NCI-H146 (cell line): ENCODE measurements at regions not wholly inside any gene's neighbourhood (a gene's known extent, or its start where the extent isn't known, plus 50 kb on each side); places are given as distances from the start of the nearest gene placed in this dataset.

Experiments
- DNase-seq: peaks from one replicate; lab custom pipeline; 2025; lab: John Stamatoyannopoulos, UW

GRCh38 chr4:3852711-3853110, 86.5 kb downstream of the ADRA2C start:
- no peak for DNase-seq

DNA sequence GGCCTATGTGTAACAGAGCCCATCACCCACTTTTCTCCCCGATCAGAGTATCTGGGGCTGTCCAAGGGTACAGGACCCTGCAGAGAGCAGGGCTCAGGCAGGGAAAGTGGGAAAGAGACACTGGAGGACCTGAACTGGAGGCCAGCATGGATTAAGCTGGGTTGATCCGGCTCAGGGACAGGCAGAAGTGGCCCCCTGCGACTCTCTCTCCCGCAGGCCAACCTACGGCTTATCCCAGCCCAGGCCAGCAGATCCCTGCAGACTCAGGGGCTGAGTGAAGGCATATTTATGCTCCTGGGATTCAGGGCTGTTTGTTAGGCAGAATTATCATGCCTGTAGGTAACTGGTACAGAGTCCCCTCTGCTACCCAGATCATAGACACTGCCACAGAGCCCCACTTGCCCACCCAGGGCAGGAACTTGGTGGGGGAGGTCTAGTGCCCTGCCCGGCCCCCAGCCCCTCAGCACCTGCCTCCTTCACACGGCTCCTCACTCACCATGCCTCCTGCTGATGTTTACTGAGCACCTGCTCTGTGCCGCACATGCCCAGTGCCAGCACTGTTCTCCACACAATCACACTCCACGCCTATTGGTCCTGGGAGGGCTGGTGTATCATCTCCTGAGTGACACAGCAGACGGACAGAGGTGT, 87.3 kb downstream of the ADRA2C start:
- DNase-seq: no peak

DNA sequence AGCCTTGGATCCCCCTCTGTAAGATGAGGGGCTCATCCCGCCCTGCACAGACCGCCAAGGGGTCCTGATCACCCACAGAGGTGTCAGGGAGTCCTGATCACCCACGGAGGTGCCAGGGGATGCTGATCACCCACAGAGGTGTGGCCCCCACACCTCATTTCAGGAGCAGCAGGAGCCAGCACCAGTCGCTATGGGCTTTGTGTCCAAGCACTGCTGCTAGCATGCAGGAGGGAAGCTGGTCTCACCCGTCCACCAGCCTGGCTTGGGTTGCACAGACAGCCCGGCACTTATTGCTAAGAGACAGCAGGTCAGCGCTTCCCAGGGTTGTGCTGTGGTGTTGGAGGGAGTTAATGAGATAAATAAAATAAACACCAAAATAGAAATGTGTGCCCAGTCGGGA, 88.5 kb downstream of the ADRA2C start:
- no peak for DNase-seq

GRCh38 chr4:3855646-3856045, 89.5 kb downstream of the ADRA2C start:
- DNase-seq: no peak

- DNase-seq: no peak
Observed at GRCh38 chr4:3856604-3857204, 90.5 kb downstream of the ADRA2C start.

DNA sequence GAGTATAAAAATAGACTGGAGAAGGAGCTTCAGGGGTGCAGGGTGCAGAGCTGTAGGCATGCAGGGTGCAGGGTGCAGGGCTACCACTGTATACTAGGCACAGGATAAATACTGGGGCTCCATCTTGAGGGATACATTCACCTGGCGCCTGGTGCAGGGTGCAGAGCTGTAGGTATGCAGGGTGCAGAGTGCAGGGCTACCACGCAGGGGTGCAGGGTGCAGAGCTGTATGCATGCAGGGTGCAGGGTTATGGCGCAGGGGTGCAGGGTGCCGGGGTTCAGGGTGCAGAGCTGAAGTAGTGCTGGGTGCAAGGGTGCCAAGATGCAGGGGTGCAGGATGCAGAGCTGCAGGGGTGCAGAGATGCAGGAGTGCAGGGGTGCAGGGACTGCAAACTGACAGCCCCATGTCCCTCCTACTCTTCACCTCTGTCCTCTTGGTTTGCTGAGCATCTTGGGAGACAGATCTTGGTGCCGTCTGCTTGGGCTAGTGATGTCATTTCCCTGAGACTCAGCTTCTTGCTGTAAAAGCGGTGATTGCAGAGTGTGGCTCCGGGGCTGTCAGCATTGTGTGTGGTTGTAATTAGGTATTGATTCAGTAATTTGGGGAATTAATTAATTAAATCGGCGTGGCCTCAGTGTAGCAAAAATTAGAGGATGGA, 91.2 kb downstream of the ADRA2C start:
- DNase-seq: no peak

DNA sequence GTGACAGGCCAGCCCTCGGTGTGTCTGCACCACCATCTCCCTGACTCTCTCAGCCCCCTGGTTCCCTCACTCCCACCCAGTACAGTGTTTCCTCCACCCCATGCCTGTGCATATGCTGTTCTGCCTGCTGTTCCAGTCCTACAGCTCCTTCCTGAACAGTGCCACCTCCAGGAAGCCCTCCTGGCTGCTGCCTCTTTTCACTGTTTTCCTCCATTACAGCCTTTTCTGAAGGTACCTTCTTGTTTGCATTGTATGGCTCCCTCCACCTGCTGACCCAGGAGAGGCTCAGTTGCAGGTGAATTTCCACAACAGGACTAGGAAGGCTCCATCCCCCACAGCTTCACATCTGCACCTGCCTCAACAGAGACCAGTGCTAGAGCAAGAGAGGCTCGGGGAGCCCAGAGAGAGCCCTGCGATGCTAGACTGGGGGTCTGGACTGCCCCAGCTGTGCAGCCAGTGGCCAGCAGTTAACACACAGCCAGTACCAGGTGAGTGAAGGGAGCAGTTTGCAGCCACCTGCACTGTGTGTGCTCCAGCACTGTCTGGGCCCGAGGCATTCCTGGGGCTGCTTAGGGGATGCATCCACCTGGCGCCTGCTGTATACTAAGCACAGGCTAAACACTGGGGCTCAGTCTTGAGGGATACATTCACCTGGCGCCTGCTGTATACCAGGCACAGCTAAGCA, 92.0 kb downstream of the ADRA2C start:
- DNase-seq: peak; percentile 25

GRCh38 chr4:3858765-3859388, 92.7 kb downstream of the ADRA2C start:
- no peak for DNase-seq

DNA sequence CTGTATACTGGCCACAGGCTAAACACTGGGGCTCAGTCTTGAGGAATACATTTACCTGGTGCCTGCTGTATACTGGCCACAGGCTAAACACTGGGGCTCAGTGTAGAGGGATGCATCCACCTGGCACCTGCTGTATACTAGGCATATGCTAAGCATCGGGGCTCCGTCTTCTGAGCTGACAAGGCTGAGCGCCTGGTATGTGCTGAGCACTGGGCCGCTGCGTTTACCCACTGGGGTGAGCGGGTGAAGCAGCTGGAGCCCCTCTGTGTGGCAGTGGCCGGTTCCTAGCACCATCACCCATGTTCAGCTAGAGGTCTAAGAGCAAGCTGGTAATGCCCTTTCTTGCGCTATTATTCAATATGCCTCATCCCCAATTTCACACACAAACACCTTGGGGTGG, 93.4 kb downstream of the ADRA2C start:
- DNase-seq: no peak

DNA sequence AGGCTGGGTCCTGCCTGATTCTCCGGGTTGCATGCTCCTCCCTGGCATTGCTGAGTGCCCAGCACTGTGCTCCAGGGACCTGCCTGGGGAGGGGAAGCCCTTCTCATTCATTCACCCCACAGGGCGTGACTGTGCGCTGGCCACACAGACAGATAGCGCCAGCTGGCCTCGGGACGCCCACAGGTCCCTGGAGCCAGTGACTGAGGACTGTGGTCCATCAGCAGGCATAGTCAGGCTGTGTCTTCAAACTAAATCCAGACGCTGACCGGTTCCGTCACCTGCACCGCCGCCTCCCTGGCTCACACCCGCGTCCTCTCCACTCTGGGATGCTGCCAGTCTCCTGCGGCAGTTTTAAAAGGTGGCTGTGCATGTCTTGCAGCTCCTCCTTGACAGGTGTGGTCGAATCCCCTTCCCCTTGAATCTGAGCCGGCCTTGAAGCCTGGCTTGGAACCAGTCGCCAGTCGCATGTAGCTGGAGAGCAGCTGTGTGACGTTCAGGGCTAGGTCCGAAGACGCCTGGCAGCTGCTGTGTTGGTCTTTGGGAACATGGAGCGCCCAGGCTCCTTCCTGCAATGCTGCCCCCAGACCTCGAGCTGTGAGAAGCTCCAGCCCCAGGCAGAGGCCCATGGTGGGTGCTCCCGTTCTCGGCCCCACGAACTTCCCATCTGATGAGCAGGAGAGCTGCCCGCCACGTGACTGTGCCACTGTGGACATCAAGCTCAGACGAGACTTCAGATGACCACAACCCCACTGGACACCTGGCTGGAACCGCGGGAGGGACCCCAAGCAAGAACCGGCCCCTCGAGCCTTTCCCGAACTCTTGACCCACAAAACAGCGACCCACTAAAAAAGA, 94.1 kb downstream of the ADRA2C start:
- no peak for DNase-seq

DNA sequence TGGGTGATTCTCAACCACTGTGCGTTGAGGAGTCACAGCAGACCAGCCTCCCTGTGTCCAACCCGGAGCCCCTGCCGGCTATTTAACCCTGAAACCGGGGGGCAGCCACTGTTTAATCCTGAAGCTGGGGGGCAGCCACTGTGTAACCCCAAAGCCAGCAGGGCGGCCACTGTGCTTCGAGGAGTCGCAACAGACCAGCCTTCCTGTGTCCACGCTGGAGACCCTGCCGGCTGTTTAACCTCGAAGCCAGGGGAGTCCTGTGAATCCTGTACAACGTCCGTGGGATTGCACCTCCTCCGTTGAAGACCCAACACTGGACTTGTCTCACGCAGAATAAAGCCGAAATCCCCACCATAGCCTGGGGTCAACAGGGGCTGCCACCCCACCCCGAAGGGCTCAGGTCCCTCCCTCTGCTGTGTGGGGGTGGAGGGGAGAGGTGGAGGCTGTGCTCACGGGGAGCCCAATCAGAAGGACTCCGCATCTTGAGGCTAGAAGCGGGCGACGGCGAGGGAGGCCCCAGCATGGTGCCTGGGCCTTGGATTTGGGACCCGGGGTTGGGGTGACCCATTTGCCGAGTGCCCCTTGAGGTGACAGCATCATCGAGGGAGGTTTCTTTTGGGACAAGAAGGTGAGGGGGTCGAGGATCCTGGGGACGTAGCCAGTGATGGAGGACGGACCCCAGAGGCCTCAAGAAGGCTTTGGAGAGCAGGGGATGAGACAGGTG, 94.9 kb downstream of the ADRA2C start:
- DNase-seq: no peak

DNA sequence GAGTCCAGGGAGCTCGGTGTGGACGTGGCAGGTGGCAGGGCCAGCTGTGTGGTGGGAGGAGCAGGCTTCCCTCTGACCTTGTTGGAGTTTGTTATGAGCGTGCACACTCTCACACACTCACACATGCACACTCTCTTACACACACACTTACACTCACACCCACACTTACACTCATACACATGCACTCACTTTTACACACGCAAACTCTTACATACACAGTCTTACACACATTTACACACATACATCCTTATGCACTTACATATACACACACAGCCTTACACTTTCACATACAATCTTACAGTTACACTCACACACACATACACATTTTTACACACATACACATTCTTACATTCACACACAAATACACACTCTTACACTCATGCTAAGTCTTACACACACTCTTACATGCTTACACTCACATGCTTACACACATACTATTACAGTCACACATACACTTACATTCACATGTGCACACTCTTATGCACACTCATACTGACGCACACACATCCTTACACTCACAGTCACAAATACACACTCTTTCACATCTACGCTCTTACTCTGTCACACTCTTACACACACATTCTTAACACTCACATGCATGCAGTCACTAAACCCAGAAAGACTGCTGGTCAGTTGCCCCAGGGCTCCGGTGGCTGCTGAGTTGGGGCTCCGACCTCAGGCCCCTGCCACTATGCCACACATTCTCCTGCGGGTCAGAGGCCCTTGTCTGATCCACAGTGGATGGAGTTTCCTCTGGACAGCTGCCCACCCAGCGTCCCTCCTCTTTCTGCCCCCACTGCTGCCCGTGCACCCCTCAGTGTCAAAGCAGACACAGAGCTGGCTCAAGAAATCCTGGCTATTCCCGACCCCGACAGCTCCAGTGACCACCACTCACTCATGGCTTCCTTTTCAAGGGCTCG, 95.8 kb downstream of the ADRA2C start:
- no peak for DNase-seq

DNA sequence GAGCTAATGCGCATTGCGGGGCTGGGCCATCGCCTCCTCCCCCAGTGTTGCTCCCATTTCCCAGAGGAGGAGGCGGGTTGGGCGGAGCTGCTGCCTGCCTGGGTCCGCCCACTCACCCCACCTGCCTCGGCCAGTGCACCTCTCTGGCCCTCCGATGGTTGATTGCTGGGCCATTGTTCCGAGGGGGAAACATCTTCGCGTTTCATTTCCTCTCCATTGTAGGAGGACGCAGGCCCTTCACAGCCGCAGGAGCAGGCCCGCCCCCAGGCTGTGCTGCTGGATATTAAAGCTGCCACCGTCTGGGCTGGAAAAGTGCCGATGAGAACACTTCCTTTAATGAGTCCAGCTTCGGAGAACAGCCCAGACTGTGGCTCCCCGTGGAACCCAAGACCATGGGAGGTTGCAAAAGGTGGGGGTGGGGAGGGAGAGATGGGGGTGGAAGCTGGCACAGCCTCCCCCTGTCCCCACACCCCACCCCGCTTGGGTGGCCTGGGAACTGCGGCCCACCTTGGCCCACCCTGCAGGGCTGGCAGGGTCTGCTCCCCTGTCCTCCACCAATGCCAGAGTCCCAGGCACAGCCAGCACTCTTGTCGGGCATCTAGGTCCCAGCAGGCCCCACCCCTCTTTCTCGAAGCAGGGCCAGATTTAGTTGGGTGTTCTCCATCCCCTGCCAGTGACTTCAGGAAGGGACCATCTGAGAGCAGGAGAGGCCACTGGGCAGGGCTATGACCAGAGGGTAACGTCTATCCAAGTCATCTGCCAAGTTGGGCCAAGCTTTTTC, 96.6 kb downstream of the ADRA2C start:
- no peak for DNase-seq

DNA sequence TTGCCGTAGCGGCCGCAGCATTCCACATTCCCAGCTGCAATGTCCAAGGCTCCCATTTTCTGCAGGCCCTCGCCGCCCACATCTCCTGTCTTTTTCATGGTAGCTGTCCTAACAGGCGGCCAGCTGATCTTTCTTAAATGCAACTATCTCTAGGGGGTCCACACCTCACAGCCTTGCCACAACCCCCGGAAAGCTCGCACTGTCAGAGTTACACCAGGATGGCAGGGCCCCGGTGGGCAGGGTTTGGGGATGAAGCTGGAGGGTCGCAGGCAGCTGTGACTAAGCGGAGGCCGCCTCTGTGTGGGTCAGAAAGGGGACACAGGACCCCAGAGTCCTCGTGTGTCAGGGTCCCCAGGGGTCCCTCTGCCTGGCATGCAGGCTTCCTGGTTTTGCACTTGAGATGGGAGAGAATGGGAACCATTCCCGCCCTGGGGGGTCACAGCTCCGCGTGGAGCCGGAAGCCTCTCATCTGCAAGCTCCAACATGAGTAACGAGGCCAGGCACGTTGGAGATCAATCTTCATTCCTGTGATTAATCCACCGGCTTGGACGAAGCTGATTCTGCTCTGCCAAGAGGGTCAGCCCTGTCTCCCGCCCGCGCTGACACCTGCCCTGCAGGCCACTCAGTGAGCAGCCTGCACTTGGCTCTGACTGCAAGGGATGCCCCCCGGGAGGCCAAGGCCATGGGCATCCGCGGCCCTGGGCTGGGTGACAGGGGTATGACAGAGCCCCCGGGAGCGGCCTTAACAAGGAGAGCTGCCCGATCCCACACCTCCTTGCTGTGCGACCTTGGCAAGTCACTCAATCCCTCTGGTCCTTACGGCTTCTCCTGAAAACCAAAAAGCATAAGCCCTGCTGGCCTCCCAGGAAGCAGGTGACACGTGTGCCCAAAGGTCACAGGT, 97.9 kb downstream of the ADRA2C start:
- DNase-seq: no peak

DNA sequence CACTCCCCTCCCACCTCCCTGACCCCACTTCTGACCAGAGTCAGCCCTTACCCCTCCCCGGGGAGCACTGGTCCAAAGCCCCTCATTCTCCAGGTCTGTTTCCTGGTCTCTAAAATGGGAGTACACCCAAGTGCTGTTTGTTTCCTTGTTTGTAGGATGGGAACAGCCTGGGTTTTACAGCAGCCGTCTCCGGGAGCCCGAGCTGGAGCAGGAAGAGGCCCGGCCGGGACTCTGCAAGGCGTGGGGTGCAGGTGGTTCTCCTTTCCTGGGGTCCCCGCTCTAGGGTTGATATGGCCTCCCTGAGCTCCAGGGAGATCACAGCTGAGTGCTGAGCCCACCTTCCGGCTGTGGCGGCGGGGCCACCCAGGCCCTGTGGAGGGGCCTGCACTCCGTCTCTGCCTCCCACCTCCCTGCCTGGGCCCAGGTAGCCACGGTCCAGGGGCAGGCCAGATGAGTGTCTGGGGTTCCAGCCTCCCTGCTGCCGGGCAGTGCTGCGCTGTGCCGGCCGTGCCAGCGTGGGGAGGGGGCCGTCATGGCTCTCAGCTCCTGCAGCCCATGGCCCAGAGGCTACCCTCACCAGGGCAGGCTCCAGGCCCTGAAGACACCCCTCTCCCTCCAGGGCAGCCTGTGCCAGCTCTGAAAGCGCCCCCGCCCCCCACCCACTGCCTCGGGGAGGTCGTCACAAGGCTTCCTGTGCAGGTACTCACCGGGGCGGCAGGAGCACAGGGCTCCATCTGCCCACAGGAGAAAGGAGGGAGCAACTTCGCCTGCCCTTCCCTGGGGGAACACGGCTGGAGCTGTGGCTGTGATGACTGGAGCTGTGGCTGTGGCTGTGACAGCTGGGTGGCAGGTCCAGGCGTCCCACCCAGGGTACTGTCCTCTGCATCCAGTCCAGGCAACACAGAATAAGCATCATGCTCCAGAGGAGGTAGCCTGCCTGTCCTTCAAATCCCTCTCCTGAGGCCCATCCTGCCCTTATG, 98.8 kb downstream of the ADRA2C start:
- no peak for DNase-seq

DNA sequence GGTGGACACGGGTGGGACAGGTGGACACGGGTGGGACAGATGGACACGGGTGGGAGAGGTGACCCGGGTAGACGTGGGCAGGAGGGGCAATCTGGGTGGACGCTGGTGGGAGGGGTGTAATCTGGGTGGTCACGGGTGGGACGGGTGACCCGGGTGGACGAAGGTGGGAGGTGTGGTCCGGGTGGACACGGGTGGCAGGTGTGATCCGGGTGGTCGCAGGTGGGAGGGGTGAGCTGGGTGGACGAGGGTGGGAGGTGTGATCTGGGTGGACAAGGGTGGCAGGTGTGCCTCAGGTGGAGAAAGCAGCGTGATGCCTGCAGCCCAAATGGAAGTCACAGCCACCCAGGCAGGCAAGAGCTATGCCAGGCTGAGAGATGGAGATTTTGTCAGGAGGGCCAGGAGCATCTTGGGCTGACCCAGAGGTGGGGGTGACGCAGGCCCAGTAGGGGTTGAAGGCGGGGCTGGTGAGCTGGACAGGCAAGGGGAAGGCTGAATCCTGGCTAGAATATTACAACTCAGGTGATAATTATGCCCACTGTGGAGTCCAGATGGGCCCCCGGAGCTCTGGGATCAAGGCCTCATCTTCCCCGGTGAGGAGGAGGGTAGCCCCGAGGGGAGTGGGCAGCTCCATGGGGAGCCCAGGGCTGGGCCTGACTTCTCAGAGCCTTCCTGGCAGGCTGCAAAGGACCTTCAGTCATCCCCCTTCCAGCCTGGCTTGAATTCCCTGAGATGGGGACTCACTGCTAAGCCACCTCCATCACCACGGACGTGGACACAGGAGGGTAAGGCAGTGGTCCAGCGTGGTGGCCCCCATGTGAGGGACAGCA, 100.0 kb downstream of the ADRA2C start:
- no peak for DNase-seq
